GM19035 (cell line): ENCODE measurements at regions not wholly inside any gene's neighbourhood (a gene's known extent, or its start where the extent isn't known, plus 50 kb on each side); places are given as distances from the start of the nearest gene placed in this dataset.

Experiments used
- ATAC-seq: cut with Tn5 transposase; IDR thresholded peaks from one replicate; pipeline ENCODE4 v1.9.1; 2021; ENCODE audit not compliant: unreplicated experiment

- ATAC-seq: no peak
Measured at GRCh38 chr1:43008115-43009060, 49.7 kb upstream of the SLC2A1 start.
